OCI-LY7 (cell line): ENCODE measurements at regions not wholly inside any gene's neighbourhood (a gene's known extent, or its start where the extent isn't known, plus 50 kb on each side); places are given as distances from the start of the nearest gene placed in this dataset.

Experiments used
- EZH2phosphoT487 ChIP-seq: fragments of 200-600 bp; sonication (generic); IDR thresholded peaks from 2 replicates; pipeline ENCODE4 v1.6.1; 2018; ENCODE audit warnings: low read depth, borderline replicate concordance, mild to moderate bottlenecking, mixed run types, antibody characterized with exemption, low read length, moderate library complexity, mixed read lengths
- TF ChIP-seq, protein P1 (sequence below): fragments of 200-600 bp; sonication (generic); conservative IDR thresholded peaks from 2 replicates; pipeline ENCODE4 v1.5.1; 2014; ENCODE audit warnings: mild to moderate bottlenecking, antibody characterized with exemption, low read length, moderate library complexity, mixed read lengths

DNA sequence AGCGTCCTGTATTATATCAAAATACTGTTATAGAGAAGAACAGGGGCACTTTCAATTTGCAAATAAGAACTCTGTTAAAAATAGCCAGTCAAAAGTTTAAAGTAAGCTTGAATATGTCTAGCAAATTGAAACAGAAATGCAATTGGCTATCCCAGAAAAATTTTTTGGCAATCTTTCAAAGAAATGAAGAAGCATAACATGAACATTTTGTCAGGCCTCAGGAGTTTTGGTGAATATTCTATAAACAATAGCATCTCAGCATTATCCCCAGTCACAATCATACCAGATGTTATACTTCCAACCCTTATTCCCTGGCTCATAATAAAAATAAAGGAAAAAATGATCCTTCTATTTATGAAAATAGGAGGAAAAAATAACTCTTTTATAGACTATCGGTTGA lies 252.4 kb downstream of the GRB14 start:
- TF ChIP-seq, protein P1, sequence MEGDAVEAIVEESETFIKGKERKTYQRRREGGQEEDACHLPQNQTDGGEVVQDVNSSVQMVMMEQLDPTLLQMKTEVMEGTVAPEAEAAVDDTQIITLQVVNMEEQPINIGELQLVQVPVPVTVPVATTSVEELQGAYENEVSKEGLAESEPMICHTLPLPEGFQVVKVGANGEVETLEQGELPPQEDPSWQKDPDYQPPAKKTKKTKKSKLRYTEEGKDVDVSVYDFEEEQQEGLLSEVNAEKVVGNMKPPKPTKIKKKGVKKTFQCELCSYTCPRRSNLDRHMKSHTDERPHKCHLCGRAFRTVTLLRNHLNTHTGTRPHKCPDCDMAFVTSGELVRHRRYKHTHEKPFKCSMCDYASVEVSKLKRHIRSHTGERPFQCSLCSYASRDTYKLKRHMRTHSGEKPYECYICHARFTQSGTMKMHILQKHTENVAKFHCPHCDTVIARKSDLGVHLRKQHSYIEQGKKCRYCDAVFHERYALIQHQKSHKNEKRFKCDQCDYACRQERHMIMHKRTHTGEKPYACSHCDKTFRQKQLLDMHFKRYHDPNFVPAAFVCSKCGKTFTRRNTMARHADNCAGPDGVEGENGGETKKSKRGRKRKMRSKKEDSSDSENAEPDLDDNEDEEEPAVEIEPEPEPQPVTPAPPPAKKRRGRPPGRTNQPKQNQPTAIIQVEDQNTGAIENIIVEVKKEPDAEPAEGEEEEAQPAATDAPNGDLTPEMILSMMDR = no peak
- TF ChIP-seq EZH2phosphoT487 = no peak
